ENCODE measurements at regions not wholly inside any gene's neighbourhood (a gene's known extent, or its start where the extent isn't known, plus 50 kb on each side); places are given as distances from the start of the nearest gene placed in this dataset.
A peak's percentile ranks its signal among the peaks of the same experiment; 100 is the strongest.

- H3K4me3 ChIP-seq (ENCODE audit: low read depth, low read length) = no peak overlapping the region
- TF ChIP-seq CTCF (IDR thresholded peaks at IDR 0.05; ENCODE audit: low read depth, low read length, missing control alignments) = no peak
- DNase-seq (ENCODE audit: low read depth) = no peak
These were observed 222.1 kb upstream of the SULF2 start for GRCh38 chr20:48007351-48007750.

DNA sequence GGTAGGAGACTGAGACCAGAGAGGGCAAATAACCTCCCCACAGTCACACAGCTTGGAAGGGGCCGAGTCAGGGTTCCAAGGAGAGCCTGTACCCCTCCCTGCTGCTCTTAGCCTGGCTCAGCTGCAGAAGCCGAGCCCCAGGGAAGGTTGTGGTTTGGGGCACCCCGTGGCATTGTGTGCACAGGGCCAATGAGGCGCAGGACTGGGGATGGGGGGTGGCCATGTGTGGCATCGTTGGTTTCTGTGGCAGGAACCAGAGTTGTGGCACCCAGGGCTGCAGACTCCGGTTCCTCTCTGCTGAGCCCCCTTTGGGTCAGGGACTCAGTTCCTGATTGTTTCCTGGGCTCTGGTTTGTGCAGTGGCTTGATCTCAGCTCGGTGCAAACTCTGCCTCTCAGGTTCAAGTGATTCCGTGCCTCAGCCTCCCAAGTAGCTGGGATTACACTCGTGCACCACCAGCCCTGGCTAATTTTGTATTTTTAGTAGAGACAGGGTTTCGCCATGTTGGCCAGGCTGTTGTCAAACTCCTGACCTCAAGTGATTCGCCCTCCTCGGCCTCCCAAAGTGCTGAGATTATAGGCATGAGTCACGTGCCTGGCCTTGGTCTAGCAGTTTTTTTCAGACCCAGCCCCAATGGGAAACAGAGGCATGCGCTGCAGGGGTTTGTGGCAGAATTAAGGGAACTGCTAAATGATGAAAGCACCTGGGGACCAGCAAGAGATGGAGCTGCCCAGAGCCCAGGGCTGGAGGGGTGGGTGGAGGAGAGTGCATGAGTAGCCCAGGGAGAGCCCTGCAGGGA is 221.0 kb upstream of the SULF2 start:
- no peak for DNase-seq (ENCODE audit: low read depth)
- no peak overlapping the region for H3K4me3 ChIP-seq (ENCODE audit: low read depth, low read length)
- TF ChIP-seq CTCF (IDR thresholded peaks at IDR 0.05; ENCODE audit: low read depth, low read length, missing control alignments) = no peak

DNA sequence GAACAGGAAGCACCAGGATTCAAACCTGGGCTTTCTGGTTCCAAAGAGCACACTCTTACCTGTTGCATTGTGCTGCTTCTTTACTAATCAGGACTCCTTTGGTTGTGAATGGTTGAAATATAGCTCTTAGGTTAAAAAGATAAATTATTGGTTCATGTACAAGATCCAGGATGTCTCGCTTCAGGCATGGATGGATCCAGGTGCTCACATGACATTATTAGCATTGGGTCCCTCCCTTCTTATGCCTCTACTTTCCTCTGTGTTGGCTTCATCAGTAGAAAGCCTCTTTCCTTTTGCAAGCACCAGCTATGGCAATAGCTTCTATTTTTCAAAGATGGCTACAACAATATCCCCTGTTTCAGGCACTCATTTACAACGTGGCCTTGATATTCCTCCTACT is 217.7 kb upstream of the SULF2 start:
- no peak for DNase-seq (ENCODE audit: low read depth)
- no peak for TF ChIP-seq CTCF (IDR thresholded peaks at IDR 0.05; ENCODE audit: low read depth, low read length, missing control alignments)
- H3K4me3 ChIP-seq (ENCODE audit: low read depth, low read length) = no peak overlapping the region

- no peak for TF ChIP-seq CTCF (IDR thresholded peaks at IDR 0.05; ENCODE audit: low read depth, low read length, missing control alignments)
- H3K4me3 ChIP-seq (ENCODE audit: low read depth, low read length) = no peak overlapping the region
- DNase-seq (ENCODE audit: low read depth) = peak; percentile 85
These were observed 217.3 kb upstream of the SULF2 start for GRCh38 chr20:48002517-48002970.

DNA sequence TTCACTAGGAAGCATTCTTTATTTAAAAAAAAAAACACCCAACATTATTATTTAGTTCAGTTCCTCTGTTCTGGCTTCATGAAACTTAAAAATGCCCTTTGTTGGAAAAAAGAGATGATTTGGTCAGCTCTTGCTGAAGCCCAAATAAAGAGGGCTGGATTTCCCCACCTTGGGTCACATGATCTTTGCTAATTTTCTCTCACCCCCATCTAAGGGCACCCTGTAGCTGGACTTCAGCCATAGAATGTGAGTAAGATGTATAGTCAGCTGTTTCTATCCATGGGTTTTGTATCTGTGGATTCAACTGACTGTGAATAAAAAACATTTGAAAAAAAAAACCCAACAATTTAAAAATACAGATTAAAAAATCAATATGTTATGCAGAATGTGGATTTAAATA is 213.9 kb upstream of the SULF2 start:
- DNase-seq (ENCODE audit: low read depth) = no peak
- TF ChIP-seq CTCF (IDR thresholded peaks at IDR 0.05; ENCODE audit: low read depth, low read length, missing control alignments) = no peak

GRCh38 chr20:47998736-47999135 is 213.5 kb upstream of the SULF2 start:
- DNase-seq (ENCODE audit: low read depth) = no peak
- H3K4me3 ChIP-seq (ENCODE audit: low read depth, low read length) = no peak overlapping the region
- no peak for TF ChIP-seq CTCF (IDR thresholded peaks at IDR 0.05; ENCODE audit: low read depth, low read length, missing control alignments)

More for the DNA sequence above, 213.9 kb upstream of the SULF2 start:
- H3K4me3 ChIP-seq (ENCODE audit: low read depth, low read length) = no peak overlapping the region

- H3K4me3 ChIP-seq (ENCODE audit: low read depth, low read length) = no peak overlapping the region
- TF ChIP-seq CTCF (IDR thresholded peaks at IDR 0.05; ENCODE audit: low read depth, low read length, missing control alignments) = no peak
- DNase-seq (ENCODE audit: low read depth) = no peak
These were observed 210.4 kb upstream of the SULF2 start for GRCh38 chr20:47995661-47996060.

All from GM12864 (cell line).